ENCODE measurements at regions not wholly inside any gene's neighbourhood (a gene's known extent, or its start where the extent isn't known, plus 50 kb on each side); places are given as distances from the start of the nearest gene placed in this dataset.

DNA sequence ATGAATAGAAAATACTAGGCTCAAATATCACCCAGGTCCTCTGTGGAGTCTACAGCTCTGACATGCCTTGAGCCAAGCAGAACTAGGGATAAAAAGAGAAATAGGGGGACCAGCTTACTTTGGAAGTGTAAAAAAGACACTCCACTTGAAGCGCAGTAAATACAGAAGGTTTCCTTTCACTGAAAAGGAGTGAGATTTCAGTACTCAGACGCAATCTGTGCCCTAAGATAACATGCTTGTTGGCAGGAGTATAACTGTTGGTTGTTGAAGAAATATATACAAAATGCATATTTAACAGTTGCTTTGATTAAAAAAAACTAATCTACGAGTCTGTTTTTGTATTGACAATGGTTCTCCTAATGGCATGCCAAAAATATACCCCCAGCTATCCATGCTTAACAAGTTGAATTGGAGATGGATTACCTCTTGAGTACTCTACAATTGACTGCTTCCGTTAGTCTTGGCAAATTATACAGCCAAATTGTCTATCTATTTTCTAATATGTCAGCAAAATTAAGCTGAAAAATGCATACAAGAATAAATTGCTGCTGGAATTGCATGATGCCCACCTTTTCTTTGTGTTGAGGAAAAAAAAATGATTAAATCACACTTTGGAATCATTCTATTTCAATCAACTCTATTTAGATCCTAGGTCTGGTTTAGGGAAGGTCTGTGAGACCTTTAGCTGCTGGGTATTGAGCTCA, 91.6 kb downstream of the FAT3 start:
- no peak for DNase-seq (ENCODE audit: extremely low spot score)
- POLR2A ChIA-PET, result no interaction called here
- CTCF ChIA-PET, result no interaction called here
- TF ChIP-seq SUZ12 (IDR thresholded peaks at IDR 0.05) (no peak), TARDBP (IDR thresholded peaks at IDR 0.05) (no peak), BHLHE40 (IDR thresholded peaks at IDR 0.05; ENCODE audit: borderline replicate concordance) (no peak), CTBP1 (IDR thresholded peaks at IDR 0.05; ENCODE audit: borderline replicate concordance) (no peak), NFRKB (IDR thresholded peaks at IDR 0.05) (no peak), L3MBTL2 (conservative IDR thresholded peaks at IDR 0.05) (no peak), LEF1 (IDR thresholded peaks at IDR 0.05; ENCODE audit: borderline replicate concordance) (no peak), ARNT (IDR thresholded peaks at IDR 0.05) (no peak), FOXM1 (IDR thresholded peaks at IDR 0.05; ENCODE audit: borderline replicate concordance) (no peak), HDGF (IDR thresholded peaks at IDR 0.05; ENCODE audit: borderline replicate concordance) (no peak), FOXK2 (IDR thresholded peaks at IDR 0.05) (no peak), FOXA1 (IDR thresholded peaks at IDR 0.05) (no peak)
- TF ChIP-seq, protein P1, sequence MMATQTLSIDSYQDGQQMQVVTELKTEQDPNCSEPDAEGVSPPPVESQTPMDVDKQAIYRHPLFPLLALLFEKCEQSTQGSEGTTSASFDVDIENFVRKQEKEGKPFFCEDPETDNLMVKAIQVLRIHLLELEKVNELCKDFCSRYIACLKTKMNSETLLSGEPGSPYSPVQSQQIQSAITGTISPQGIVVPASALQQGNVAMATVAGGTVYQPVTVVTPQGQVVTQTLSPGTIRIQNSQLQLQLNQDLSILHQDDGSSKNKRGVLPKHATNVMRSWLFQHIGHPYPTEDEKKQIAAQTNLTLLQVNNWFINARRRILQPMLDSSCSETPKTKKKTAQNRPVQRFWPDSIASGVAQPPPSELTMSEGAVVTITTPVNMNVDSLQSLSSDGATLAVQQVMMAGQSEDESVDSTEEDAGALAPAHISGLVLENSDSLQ (IDR thresholded peaks at IDR 0.05), result no peak

DNA sequence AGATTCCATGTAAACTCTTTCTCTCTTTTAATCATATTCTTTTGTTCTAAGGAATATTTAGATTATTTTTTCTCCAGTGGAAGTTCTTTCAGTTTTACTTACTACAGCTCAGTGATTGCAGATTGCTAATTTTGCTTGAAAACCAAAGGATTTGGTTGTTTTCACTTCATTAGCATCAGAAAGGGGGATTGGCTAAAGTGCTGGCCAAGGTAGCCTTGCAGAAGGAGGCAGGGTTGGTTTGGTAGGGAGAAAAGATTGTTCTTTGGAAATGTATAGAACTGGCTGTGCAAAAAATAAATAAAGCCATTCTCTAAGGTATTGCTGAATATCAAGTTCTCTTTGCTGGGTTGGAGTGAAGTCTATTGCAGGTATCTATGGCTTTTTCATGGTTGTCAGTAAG, 92.6 kb downstream of the FAT3 start:
- TF ChIP-seq FOXA1 (IDR thresholded peaks at IDR 0.05), result no peak
- TF ChIP-seq ELF4 (IDR thresholded peaks at IDR 0.05), result no peak
- no peak for TF ChIP-seq TARDBP (IDR thresholded peaks at IDR 0.05)
- no peak for TF ChIP-seq LEF1 (IDR thresholded peaks at IDR 0.05; ENCODE audit: borderline replicate concordance)
- no peak for TF ChIP-seq NFRKB (IDR thresholded peaks at IDR 0.05)
- no peak for TF ChIP-seq ZNF384 (IDR thresholded peaks at IDR 0.05)
- no peak for TF ChIP-seq FOXK2 (IDR thresholded peaks at IDR 0.05)
- no peak for TF ChIP-seq SUZ12 (IDR thresholded peaks at IDR 0.05)
- POLR2A ChIA-PET, result no interaction called here
- no peak for DNase-seq (ENCODE audit: extremely low spot score)
- CTCF ChIA-PET, result no interaction called here

DNA sequence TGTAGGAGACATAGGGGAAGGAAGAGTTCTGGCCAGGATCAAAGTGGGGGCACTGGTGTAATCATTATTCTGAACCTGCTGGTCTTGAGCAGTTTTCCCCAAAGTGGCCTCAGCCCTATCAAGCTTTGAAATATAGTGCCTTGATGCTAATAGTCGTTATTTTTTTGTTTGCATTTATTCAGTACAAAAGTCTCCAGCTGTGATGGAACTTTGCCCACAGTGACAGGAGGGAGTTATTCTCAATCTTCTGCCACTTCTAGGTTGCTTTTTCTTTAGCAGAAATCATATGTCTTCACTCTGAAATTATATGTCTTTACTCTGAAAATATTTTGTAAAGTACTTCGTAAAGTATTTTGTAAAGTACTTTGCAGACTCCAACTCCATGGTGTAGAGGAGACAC, 93.1 kb downstream of the FAT3 start:
- TF ChIP-seq, protein P1 (IDR thresholded peaks at IDR 0.05), result no peak
- no peak for TF ChIP-seq LEF1 (IDR thresholded peaks at IDR 0.05; ENCODE audit: borderline replicate concordance)
- TF ChIP-seq SP1 (IDR thresholded peaks at IDR 0.05), result no peak
- no peak for TF ChIP-seq ZNF384 (IDR thresholded peaks at IDR 0.05)
- no peak for TF ChIP-seq CTBP1 (IDR thresholded peaks at IDR 0.05; ENCODE audit: borderline replicate concordance)
- no peak for TF ChIP-seq TARDBP (IDR thresholded peaks at IDR 0.05)
- no peak for TF ChIP-seq ARNT (IDR thresholded peaks at IDR 0.05)
- no peak for TF ChIP-seq L3MBTL2 (conservative IDR thresholded peaks at IDR 0.05)
- TF ChIP-seq ELF4 (IDR thresholded peaks at IDR 0.05), result no peak
- TF ChIP-seq BHLHE40 (IDR thresholded peaks at IDR 0.05; ENCODE audit: borderline replicate concordance), result no peak
- TF ChIP-seq NFRKB (IDR thresholded peaks at IDR 0.05), result no peak
- no peak for TF ChIP-seq SUZ12 (IDR thresholded peaks at IDR 0.05)
- TF ChIP-seq FOXA1 (IDR thresholded peaks at IDR 0.05), result no peak
- TF ChIP-seq FOXK2 (IDR thresholded peaks at IDR 0.05), result no peak
- no peak for TF ChIP-seq HDGF (IDR thresholded peaks at IDR 0.05; ENCODE audit: borderline replicate concordance)
- no peak for TF ChIP-seq FOXM1 (IDR thresholded peaks at IDR 0.05; ENCODE audit: borderline replicate concordance)
- DNase-seq (ENCODE audit: extremely low spot score), result no peak
- POLR2A ChIA-PET, result no interaction called here
- CTCF ChIA-PET, result no interaction called here

DNA sequence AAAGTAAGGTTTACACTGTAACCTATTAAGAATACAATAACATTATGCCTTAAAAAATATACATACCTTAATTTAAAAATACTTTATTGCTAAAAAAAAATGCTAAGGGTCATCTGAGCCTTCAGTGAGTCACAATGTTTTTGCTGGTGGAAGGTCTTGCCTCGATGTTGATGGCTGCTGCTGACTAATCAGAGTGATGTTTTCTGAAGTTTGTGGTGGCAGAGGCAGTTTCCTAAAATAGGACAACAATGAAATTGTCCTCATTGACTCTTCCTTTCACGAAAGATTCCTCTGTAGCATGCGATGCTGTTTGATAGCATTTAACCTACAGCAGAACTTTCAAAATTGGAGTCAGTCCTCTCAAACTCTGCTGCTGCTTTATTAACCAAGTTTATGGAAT, 97.6 kb downstream of the FAT3 start:
- CTCF ChIA-PET, result no interaction called here
- POLR2A ChIA-PET, result no interaction called here
- TF ChIP-seq SP1 (IDR thresholded peaks at IDR 0.05) (no peak), ZNF384 (IDR thresholded peaks at IDR 0.05) (no peak), CTBP1 (IDR thresholded peaks at IDR 0.05; ENCODE audit: borderline replicate concordance) (no peak), FOXK2 (IDR thresholded peaks at IDR 0.05) (no peak), BHLHE40 (IDR thresholded peaks at IDR 0.05; ENCODE audit: borderline replicate concordance) (no peak)
- TF ChIP-seq, protein P1 (IDR thresholded peaks at IDR 0.05), result no peak
- no peak for DNase-seq (ENCODE audit: extremely low spot score)

DNA sequence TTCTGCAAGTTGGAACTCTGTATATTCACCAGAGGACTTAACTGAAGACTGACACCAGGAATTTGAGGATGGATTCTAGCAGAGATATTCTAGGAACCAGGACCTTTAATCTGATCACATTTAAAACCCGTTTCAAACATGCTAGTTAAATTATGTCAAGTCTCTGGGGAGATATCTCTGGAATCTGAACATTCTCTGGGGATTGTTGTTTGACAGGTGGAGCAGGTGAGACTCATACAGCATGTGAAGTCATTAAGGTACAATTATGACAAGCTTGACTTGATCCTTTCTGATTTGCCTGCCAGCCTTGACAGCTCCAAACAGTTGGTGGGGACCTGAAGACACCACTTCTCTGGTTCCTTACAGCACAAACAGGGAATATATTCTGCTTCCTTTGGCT, 100.3 kb downstream of the FAT3 start:
- CTCF ChIA-PET, result no interaction called here
- no peak for TF ChIP-seq LEF1 (IDR thresholded peaks at IDR 0.05; ENCODE audit: borderline replicate concordance)
- TF ChIP-seq HDGF (IDR thresholded peaks at IDR 0.05; ENCODE audit: borderline replicate concordance), result no peak
- POLR2A ChIA-PET, result no interaction called here
- no peak for DNase-seq (ENCODE audit: extremely low spot score)

DNA sequence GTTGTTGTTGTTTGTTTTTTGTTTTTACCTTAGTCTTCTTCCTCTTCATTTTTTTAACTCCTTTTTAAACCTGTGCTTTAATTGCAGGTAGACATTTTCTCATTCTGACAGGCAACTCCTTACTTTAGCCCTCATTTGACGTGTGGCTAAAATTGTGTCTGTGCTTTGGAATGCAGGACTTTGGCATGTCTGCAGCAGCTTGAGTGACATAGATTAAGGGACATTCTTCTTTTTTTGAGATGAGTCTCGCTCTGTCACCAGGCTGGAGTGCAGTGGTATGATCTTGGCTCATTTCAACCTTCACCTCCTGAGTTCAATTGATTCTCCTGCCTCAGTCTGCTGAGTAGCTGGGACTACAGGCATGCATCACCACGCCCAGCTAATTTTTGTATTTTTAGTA, 100.8 kb downstream of the FAT3 start:
- TF ChIP-seq ELF4 (IDR thresholded peaks at IDR 0.05) (no peak), CTBP1 (IDR thresholded peaks at IDR 0.05; ENCODE audit: borderline replicate concordance) (no peak), ZNF384 (IDR thresholded peaks at IDR 0.05) (no peak), FOXA1 (IDR thresholded peaks at IDR 0.05) (no peak), ARNT (IDR thresholded peaks at IDR 0.05) (no peak), FOXM1 (IDR thresholded peaks at IDR 0.05; ENCODE audit: borderline replicate concordance) (no peak), NFRKB (IDR thresholded peaks at IDR 0.05) (no peak), SUZ12 (IDR thresholded peaks at IDR 0.05) (no peak), TARDBP (IDR thresholded peaks at IDR 0.05) (no peak), SP1 (IDR thresholded peaks at IDR 0.05) (no peak), L3MBTL2 (conservative IDR thresholded peaks at IDR 0.05) (no peak), FOXK2 (IDR thresholded peaks at IDR 0.05) (no peak), LEF1 (IDR thresholded peaks at IDR 0.05; ENCODE audit: borderline replicate concordance) (no peak), BHLHE40 (IDR thresholded peaks at IDR 0.05; ENCODE audit: borderline replicate concordance) (no peak), HDGF (IDR thresholded peaks at IDR 0.05; ENCODE audit: borderline replicate concordance) (no peak)
- TF ChIP-seq, protein P1 (IDR thresholded peaks at IDR 0.05), result no peak
- ChIA-PET POLR2A (no interaction called here), CTCF (interaction anchor here (0.6 kb wide), 1 partner anchor 50 kb away, joined by 5 read pairs; no protein-coding TSS in a partner anchor)
- no peak for DNase-seq (ENCODE audit: extremely low spot score)

Data from HEK293T (cell line).